ENCODE measurements at regions not wholly inside any gene's neighbourhood (a gene's known extent, or its start where the extent isn't known, plus 50 kb on each side); places are given as distances from the start of the nearest gene placed in this dataset.

DNA sequence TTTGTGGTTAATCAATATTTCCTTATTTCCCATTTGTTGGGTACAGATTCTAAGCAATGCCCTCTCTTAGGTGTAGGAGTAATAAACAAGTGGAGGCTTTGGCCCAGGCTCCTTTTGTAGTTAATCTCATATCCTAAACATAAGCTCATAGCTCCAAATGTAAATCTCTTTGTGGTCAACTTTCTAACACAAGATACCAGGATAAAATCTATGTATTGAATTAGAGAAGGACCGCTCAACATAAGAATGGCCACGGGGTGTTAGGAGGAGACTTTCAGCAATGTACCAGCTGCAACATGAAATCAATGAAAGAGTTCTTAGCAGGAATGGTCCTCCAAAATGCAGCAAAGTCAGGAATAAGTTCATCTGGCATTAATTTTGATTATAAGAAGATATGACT, 334.5 kb upstream of the ITGA1 start:
- TF ChIP-seq, protein P1, sequence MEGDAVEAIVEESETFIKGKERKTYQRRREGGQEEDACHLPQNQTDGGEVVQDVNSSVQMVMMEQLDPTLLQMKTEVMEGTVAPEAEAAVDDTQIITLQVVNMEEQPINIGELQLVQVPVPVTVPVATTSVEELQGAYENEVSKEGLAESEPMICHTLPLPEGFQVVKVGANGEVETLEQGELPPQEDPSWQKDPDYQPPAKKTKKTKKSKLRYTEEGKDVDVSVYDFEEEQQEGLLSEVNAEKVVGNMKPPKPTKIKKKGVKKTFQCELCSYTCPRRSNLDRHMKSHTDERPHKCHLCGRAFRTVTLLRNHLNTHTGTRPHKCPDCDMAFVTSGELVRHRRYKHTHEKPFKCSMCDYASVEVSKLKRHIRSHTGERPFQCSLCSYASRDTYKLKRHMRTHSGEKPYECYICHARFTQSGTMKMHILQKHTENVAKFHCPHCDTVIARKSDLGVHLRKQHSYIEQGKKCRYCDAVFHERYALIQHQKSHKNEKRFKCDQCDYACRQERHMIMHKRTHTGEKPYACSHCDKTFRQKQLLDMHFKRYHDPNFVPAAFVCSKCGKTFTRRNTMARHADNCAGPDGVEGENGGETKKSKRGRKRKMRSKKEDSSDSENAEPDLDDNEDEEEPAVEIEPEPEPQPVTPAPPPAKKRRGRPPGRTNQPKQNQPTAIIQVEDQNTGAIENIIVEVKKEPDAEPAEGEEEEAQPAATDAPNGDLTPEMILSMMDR (IDR thresholded peaks at IDR 0.05), result no peak
- no peak for TF ChIP-seq POLR2A (IDR thresholded peaks at IDR 0.05)
